Left ventricle myocardium inferior (tissue), 1 donor: ENCODE measurements at regions not wholly inside any gene's neighbourhood (a gene's known extent, or its start where the extent isn't known, plus 50 kb on each side); places are given as distances from the start of the nearest gene placed in this dataset.

Source experiments
- DNase-seq: peaks from one replicate; pipeline ENCODE4 v3.0.0-alpha.2; 2020
- H3K27ac ChIP-seq: fragments of 200-600 bp; replicated peaks from 2 replicates; pipeline ENCODE4 v1.8.0; 2021
- H3K27me3 ChIP-seq: fragments of 200-600 bp; 2 replicates; pipeline ENCODE4 v1.8.0; 2021; ENCODE audit warnings: low read depth
- H3K36me3 ChIP-seq: fragments of 200-600 bp; 2 replicates; pipeline ENCODE4 v1.8.0; 2021
- H3K4me1 ChIP-seq: fragments of 200-600 bp; 2 replicates; pipeline ENCODE4 v1.8.0; 2021
- H3K4me3 ChIP-seq: fragments of 200-600 bp; 2 replicates; pipeline ENCODE4 v1.8.0; 2021; ENCODE audit warnings: mild to moderate bottlenecking, moderate library complexity
- H3K9me3 ChIP-seq: fragments of 200-600 bp; replicated peaks from 2 replicates; pipeline ENCODE4 v1.8.0; 2021
- CTCF ChIP-seq: fragments of 200-600 bp; IDR thresholded peaks from 2 replicates; pipeline ENCODE4 v1.8.0; 2021; ENCODE audit warnings: antibody characterized with exemption, mild to moderate bottlenecking, borderline replicate concordance
- intact Hi-C: fragments of 100-400 bp; cut with micrococcal nuclease; formaldehyde crosslinking; loops from one replicate; pipeline ENCODE4 v1.11.0; 2022
- donor health status: DM: no; HTN: yes; CAD: no; lungs with severe emphysema.

- Histone ChIP-seq H3K27ac (no peak overlapping the region), H3K36me3 (no peaks in the 10 kb centered on the region), H3K4me1 (no peaks in the 10 kb centered on the region), H3K27me3 (peaks cover 19% of the 10 kb centered on the region), H3K9me3 (no peaks in the 10 kb centered on the region), H3K4me3 (no peak overlapping the region)
- DNase-seq = no peak
- intact Hi-C loops = no loop called here
- TF ChIP-seq CTCF = no peak
These were observed 511.1 kb downstream of the GLRX3 start for GRCh38 chr10:130647341-130647740.

- TF ChIP-seq CTCF = no peak
- Histone ChIP-seq H3K4me1 (no peaks in the 10 kb centered on the region), H3K27me3 (peaks cover 12% of the 10 kb centered on the region), H3K4me3 (no peak overlapping the region), H3K9me3 (no peaks in the 10 kb centered on the region), H3K36me3 (no peaks in the 10 kb centered on the region), H3K27ac (no peak overlapping the region)
- intact Hi-C loops = no loop called here
- DNase-seq = no peak
These were observed 512.6 kb downstream of the GLRX3 start for GRCh38 chr10:130648807-130649206.

GRCh38 chr10:130652544-130652943 is 516.4 kb downstream of the GLRX3 start:
- no peaks in the 10 kb centered on the region for H3K9me3 ChIP-seq
- H3K4me1 ChIP-seq = no peaks in the 10 kb centered on the region
- H3K36me3 ChIP-seq = no peaks in the 10 kb centered on the region
- no peak for TF ChIP-seq CTCF
- intact Hi-C loops = no loop called here
- DNase-seq = no peak
- H3K27me3 ChIP-seq = peaks cover 18% of the 10 kb centered on the region
- H3K4me3 ChIP-seq = no peak overlapping the region
- no peak overlapping the region for H3K27ac ChIP-seq

GRCh38 chr10:130652964-130653578 is 516.9 kb downstream of the GLRX3 start:
- DNase-seq = no peak
- peaks cover 18% of the 10 kb centered on the region for H3K27me3 ChIP-seq
- intact Hi-C loops = no loop called here
- H3K36me3 ChIP-seq = no peaks in the 10 kb centered on the region
- no peaks in the 10 kb centered on the region for H3K4me1 ChIP-seq
- no peak for TF ChIP-seq CTCF
- H3K27ac ChIP-seq = no peak overlapping the region
- no peak overlapping the region for H3K4me3 ChIP-seq
- no peaks in the 10 kb centered on the region for H3K9me3 ChIP-seq

- no peaks in the 10 kb centered on the region for H3K9me3 ChIP-seq
- H3K27me3 ChIP-seq = peaks cover 17% of the 10 kb centered on the region
- no peak overlapping the region for H3K4me3 ChIP-seq
- intact Hi-C loops = no loop called here
- H3K27ac ChIP-seq = no peak overlapping the region
- H3K4me1 ChIP-seq = no peaks in the 10 kb centered on the region
- DNase-seq = no peak
- no peaks in the 10 kb centered on the region for H3K36me3 ChIP-seq
- no peak for TF ChIP-seq CTCF
These were observed 518.5 kb downstream of the GLRX3 start for GRCh38 chr10:130654726-130655125.
